Left ventricle myocardium inferior (tissue), 1 donor: ENCODE measurements at regions not wholly inside any gene's neighbourhood (a gene's known extent, or its start where the extent isn't known, plus 50 kb on each side); places are given as distances from the start of the nearest gene placed in this dataset.
A peak's percentile ranks its signal among the peaks of the same experiment; 100 is the strongest.

ENCODE experiments used
- DNase-seq: peaks from one replicate; pipeline ENCODE4 v3.0.0-alpha.2; 2020
- H3K27ac ChIP-seq: fragments of 200-600 bp; replicated peaks from 2 replicates; pipeline ENCODE4 v1.8.0; 2021
- H3K27me3 ChIP-seq: fragments of 200-600 bp; 2 replicates; pipeline ENCODE4 v1.8.0; 2021; ENCODE audit warnings: low read depth
- H3K36me3 ChIP-seq: fragments of 200-600 bp; 2 replicates; pipeline ENCODE4 v1.8.0; 2021
- H3K4me1 ChIP-seq: fragments of 200-600 bp; 2 replicates; pipeline ENCODE4 v1.8.0; 2021
- H3K4me3 ChIP-seq: fragments of 200-600 bp; 2 replicates; pipeline ENCODE4 v1.8.0; 2021; ENCODE audit warnings: mild to moderate bottlenecking, moderate library complexity
- H3K9me3 ChIP-seq: fragments of 200-600 bp; replicated peaks from 2 replicates; pipeline ENCODE4 v1.8.0; 2021
- intact Hi-C: fragments of 100-400 bp; cut with micrococcal nuclease; formaldehyde crosslinking; loops from one replicate; pipeline ENCODE4 v1.11.0; 2022
- TF ChIP-seq, protein P1 (sequence below): fragments of 200-600 bp; IDR thresholded peaks from 2 replicates; pipeline ENCODE4 v1.8.0; 2021; ENCODE audit warnings: antibody characterized with exemption, mild to moderate bottlenecking, borderline replicate concordance
- donor health status: DM: no; HTN: yes; CAD: no; lungs with severe emphysema.

DNA sequence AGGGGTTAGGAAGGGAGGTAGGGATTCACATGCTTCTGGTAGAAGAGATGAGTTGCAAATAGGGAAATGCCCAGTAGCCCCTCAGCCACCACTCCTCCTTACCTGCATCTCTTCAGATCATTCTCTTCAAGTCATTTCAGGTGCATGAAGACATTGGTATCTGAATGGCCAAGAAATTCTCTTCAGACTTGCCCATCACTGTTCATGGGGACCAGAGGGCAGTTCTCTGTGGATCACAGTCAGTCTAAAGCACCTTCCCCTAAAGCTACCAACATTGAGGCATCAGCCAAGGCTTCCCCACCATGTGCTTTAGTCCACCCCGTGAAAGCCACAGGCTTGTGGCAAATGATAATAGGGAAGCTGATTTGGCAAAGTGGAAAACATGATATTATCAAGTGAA is 319.4 kb upstream of the ZNF32 start:
- Histone ChIP-seq H3K27ac (no peak overlapping the region), H3K36me3 (no peaks in the 10 kb centered on the region), H3K4me3 (no peak overlapping the region), H3K9me3 (no peaks in the 10 kb centered on the region), H3K4me1 (peaks cover 21% of the 10 kb centered on the region), H3K27me3 (no peaks in the 10 kb centered on the region)
- intact Hi-C loops = no loop called here
- DNase-seq = no peak
- TF ChIP-seq, protein P1, sequence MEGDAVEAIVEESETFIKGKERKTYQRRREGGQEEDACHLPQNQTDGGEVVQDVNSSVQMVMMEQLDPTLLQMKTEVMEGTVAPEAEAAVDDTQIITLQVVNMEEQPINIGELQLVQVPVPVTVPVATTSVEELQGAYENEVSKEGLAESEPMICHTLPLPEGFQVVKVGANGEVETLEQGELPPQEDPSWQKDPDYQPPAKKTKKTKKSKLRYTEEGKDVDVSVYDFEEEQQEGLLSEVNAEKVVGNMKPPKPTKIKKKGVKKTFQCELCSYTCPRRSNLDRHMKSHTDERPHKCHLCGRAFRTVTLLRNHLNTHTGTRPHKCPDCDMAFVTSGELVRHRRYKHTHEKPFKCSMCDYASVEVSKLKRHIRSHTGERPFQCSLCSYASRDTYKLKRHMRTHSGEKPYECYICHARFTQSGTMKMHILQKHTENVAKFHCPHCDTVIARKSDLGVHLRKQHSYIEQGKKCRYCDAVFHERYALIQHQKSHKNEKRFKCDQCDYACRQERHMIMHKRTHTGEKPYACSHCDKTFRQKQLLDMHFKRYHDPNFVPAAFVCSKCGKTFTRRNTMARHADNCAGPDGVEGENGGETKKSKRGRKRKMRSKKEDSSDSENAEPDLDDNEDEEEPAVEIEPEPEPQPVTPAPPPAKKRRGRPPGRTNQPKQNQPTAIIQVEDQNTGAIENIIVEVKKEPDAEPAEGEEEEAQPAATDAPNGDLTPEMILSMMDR = no peak

DNA sequence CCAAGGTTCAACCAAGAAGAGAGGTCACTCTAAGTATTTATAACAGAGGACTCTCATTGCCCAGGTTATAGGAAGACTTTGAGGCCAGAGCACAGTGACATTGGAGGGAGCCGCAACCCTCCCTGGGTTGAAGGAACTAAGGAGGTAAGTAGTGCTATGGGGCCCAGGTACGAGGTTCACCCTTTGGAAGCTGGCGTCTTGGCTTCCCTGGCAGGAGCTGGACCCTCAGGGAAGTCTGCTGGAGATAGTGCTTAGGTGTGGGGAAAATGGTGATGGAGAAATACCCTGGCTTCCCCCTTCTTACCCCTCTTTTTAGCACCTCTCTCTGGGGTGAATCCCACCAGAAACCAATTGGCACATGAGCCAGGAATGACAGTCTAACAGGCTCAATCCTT is 317.9 kb upstream of the ZNF32 start:
- Histone ChIP-seq H3K4me3 (no peak overlapping the region), H3K27ac (peak overlapping the region; percentile 88), H3K36me3 (no peaks in the 10 kb centered on the region), H3K27me3 (no peaks in the 10 kb centered on the region), H3K9me3 (no peaks in the 10 kb centered on the region), H3K4me1 (peaks cover 26% of the 10 kb centered on the region)
- TF ChIP-seq, protein P1 = no peak
- intact Hi-C loops = no loop called here
- DNase-seq = no peak

DNA sequence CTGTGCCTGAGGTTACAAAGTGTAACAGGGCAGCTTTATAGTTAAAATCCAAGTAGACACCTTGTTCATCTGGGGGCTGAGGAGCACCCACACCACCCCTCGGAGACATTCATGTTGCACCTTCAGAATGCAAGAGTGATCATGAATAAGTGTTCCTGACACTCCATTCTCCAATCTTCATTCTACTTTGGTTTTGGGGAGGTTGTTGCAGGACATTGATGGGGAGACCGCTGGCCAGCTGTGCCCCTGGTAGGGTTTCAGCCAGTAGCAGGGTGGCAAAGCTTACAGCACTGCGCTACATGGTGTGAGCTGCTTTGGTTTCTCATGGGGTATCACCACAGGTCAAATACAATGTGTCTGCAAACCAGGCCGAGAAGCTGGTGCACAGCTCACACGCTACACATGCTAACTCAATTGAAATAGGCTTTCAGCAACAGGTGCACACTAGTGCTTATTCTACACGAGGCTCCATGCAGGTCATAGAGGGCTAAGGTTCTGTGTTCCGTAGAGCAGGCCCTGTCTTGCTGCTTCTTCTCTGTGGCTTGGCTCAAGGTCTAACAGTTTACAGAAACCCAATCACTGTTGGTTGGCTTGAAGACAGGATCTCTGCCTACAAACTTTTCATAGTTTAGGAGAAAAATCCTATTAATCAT is 317.4 kb upstream of the ZNF32 start:
- peaks cover 31% of the 10 kb centered on the region for H3K4me1 ChIP-seq
- intact Hi-C loops = no loop called here
- TF ChIP-seq, protein P1 = no peak
- no peaks in the 10 kb centered on the region for H3K27me3 ChIP-seq
- no peak overlapping the region for H3K4me3 ChIP-seq
- no peaks in the 10 kb centered on the region for H3K9me3 ChIP-seq
- peak overlapping the region; percentile 88 for H3K27ac ChIP-seq
- no peak for DNase-seq
- H3K36me3 ChIP-seq = no peaks in the 10 kb centered on the region

DNA sequence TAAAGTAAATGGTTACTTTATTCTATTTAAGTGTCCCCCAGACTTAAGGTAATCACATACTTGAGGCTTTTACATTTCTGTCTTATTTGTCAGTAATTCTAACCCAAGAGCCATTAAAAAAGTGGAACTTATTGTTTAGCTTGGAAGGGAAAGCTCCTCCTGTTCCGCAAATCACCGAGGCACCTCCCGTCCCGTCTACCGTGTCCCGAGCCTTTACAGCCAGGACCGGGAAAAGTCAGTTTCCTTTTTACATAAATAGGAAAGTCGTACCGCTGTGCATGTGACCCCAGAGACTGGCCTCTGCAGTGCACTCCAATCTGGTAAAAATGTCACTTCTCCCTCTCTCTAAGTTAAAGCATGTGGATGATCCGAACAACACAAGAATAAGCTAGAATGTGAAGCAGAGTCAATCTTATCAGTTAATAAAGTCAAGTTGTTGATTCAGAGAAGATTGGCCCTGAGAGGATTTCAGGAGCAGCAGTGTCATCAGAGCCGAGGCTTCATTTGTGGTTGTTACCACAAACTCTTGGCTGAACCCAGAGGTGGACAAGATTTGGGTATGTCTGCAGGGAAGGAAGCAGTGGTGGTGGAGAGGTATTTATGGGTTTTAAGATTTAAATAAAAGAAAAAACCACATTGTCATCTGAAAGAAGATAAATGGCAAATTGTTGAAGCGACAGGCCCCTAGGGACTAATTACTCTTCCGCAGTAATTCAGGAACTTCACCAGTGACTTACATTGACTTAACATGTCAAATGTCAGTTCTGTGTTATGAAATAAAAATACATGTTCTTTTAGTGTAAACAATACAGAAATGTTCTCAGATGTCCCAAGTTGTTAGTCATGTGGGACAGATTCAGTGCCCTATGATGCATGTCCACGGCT is 316.6 kb upstream of the ZNF32 start:
- TF ChIP-seq, protein P1 = no peak
- intact Hi-C loops = no loop called here
- DNase-seq = no peak
- H3K36me3 ChIP-seq = no peaks in the 10 kb centered on the region
- H3K27ac ChIP-seq = peak overlapping the region; percentile 88
- H3K4me3 ChIP-seq = no peak overlapping the region
- peaks cover 31% of the 10 kb centered on the region for H3K4me1 ChIP-seq
- no peaks in the 10 kb centered on the region for H3K27me3 ChIP-seq
- no peaks in the 10 kb centered on the region for H3K9me3 ChIP-seq

DNA sequence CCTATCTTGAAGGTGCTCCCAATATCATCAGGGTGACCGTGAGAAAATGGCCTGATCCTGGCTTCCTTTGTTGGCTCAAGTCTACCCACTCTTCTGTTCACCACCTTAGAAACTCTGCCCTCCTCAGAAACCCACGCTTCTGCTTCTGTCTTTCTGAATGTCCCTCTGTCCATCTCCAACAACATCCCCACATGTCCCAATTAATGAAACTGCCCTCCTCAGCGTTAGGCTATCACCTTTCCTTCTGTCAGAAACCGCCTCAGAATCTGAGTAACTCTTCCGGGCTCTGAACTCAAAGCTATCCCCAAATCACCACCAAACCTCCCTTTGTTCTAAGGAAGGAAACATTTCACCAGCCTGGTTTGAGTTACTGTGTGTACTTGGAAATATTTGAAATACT is 315.8 kb upstream of the ZNF32 start:
- H3K36me3 ChIP-seq = no peaks in the 10 kb centered on the region
- peaks cover 31% of the 10 kb centered on the region for H3K4me1 ChIP-seq
- intact Hi-C loops = no loop called here

More for the DNA sequence above, 315.8 kb upstream of the ZNF32 start:
- no peak for DNase-seq
- Histone ChIP-seq H3K4me3 (no peak overlapping the region), H3K27ac (peak overlapping the region; percentile 88), H3K9me3 (no peaks in the 10 kb centered on the region), H3K27me3 (no peaks in the 10 kb centered on the region)
- TF ChIP-seq, protein P1 = no peak
